ENCODE measurements at regions not wholly inside any gene's neighbourhood (a gene's known extent, or its start where the extent isn't known, plus 50 kb on each side); places are given as distances from the start of the nearest gene placed in this dataset.

DNA sequence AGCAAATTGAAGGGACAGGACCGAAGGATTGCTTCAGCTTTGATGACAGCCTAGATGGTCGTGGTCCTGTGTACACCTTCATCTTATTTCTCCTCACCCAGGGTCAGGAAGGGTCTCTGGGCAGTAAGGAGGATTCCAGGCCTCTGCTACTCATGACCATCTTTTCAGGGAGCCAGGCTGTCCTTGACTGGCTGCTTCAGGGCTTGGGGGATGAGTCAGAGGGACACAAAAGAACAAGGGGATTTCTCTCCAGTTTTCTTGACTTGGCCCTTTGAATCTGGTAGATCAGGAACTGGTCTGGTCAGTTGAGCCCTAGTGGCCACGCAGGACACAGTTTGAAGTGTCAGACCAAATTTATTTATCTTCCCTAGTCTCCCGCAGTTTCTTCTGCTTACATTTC, 402.1 kb upstream of the CHD6 start:
- no peak overlapping the region for H3K27ac ChIP-seq
- TF ChIP-seq ZFX (IDR thresholded peaks at IDR 0.05; ENCODE audit: borderline replicate concordance) = no peak
- TF ChIP-seq, protein P1, sequence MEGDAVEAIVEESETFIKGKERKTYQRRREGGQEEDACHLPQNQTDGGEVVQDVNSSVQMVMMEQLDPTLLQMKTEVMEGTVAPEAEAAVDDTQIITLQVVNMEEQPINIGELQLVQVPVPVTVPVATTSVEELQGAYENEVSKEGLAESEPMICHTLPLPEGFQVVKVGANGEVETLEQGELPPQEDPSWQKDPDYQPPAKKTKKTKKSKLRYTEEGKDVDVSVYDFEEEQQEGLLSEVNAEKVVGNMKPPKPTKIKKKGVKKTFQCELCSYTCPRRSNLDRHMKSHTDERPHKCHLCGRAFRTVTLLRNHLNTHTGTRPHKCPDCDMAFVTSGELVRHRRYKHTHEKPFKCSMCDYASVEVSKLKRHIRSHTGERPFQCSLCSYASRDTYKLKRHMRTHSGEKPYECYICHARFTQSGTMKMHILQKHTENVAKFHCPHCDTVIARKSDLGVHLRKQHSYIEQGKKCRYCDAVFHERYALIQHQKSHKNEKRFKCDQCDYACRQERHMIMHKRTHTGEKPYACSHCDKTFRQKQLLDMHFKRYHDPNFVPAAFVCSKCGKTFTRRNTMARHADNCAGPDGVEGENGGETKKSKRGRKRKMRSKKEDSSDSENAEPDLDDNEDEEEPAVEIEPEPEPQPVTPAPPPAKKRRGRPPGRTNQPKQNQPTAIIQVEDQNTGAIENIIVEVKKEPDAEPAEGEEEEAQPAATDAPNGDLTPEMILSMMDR (IDR thresholded peaks at IDR 0.05) = no peak

- no peak overlapping the region for H3K27ac ChIP-seq
- TF ChIP-seq, protein P1 (IDR thresholded peaks at IDR 0.05) = peak; percentile 50
- TF ChIP-seq ZFX (IDR thresholded peaks at IDR 0.05; ENCODE audit: borderline replicate concordance) = no peak
These were observed 400.8 kb upstream of the CHD6 start for GRCh38 chr20:42018979-42019378.

GRCh38 chr20:42010090-42010489, 391.9 kb upstream of the CHD6 start:
- no peak for TF ChIP-seq ZFX (IDR thresholded peaks at IDR 0.05; ENCODE audit: borderline replicate concordance)
- TF ChIP-seq, protein P1 (IDR thresholded peaks at IDR 0.05) = no peak
- no peak overlapping the region for H3K27ac ChIP-seq

DNA sequence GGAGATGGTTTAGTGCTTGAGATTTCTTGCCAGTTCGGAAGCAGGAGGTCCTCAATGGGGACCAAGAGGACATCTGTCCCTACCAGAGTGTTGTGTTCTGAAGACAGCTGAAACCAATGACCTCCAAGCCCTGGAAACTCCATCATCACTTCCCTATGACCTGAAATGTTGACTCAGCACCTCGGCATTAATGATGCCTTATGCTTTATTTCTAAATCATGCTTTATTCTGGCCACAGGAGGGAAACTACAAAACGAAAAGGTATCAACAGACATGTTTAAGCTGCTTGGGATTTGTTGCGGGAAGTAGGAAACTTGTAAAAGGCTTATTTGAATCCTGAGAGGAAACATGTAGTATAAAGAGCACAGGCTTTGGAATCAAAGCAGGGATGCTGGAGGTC, 389.1 kb upstream of the CHD6 start:
- no peak overlapping the region for H3K27ac ChIP-seq
- TF ChIP-seq, protein P1 (IDR thresholded peaks at IDR 0.05) = no peak
- no peak for TF ChIP-seq ZFX (IDR thresholded peaks at IDR 0.05; ENCODE audit: borderline replicate concordance)

- TF ChIP-seq, protein P1 (IDR thresholded peaks at IDR 0.05) = no peak
- TF ChIP-seq ZFX (IDR thresholded peaks at IDR 0.05; ENCODE audit: borderline replicate concordance) = no peak
These were observed 387.0 kb upstream of the CHD6 start for GRCh38 chr20:42005211-42005610.

GRCh38 chr20:42003380-42003779, 385.2 kb upstream of the CHD6 start:
- no peak for TF ChIP-seq ZFX (IDR thresholded peaks at IDR 0.05; ENCODE audit: borderline replicate concordance)
- TF ChIP-seq, protein P1 (IDR thresholded peaks at IDR 0.05) = no peak
- no peak overlapping the region for H3K27ac ChIP-seq

More at GRCh38 chr20:42005211-42005610, 387.0 kb upstream of the CHD6 start:
- no peak overlapping the region for H3K27ac ChIP-seq

DNA sequence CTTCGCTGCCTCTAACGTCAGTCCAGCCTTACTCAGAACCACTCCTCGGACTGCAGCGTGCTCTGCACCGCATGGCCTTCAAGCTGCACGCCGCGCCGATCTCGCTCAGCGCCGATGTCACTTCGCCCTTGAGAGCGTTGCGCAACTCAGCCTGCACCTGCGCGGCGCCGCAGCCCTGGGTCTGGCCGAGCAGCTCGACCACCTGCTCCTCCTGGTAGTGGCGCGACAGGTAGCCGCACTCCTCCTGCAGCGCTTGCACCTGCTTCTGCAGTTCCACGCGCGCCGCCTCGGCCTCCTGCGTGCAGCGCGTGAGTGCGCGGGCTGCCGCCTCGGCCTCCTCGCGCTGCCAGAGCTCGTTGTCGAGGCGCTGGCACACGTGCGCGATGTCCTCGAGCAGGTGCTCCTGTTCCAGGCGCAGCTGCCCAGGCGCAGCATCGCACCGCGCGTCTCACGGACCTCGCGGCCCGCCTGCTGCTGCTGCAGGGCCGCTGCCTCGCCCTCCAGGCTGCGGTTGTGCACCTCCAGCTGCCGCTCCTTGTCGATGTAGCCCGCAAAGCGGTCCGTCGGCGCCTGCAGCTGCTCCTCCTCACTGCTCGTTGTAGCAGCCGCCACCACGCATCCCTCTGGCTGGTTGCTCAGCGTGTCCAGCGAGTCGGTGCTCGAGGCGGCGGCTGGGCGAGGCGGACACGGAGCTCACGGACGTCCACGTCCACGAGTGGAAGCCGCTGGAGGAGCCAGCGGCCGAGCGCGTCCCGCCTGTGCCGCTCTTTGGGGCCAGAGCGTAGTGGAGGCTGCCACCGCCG, 380.6 kb upstream of the CHD6 start:
- TF ChIP-seq, protein P1 (IDR thresholded peaks at IDR 0.05) = no peak
- TF ChIP-seq ZFX (IDR thresholded peaks at IDR 0.05; ENCODE audit: borderline replicate concordance) = no peak
- no peak overlapping the region for H3K27ac ChIP-seq

All from 22Rv1 (cell line).